A673 (cell line): ENCODE measurements at regions not wholly inside any gene's neighbourhood (a gene's known extent, or its start where the extent isn't known, plus 50 kb on each side); places are given as distances from the start of the nearest gene placed in this dataset.

Source experiments
- BruUV-seq: library from RNA; stranded (reverse); fragments of 400-500 nt; replicated peaks from 2 replicates; lab custom pipeline; 2021; lab: Mats Ljungman, UMichigan
- CTCF ChIA-PET: fragments of 300-600 bp; sonication (Branson Sonifier 250); formaldehyde crosslinking; loops from one replicate; lab custom pipeline; 2022; ENCODE audit warnings: antibody characterized with exemption; lab: Charles Lee
- POLR2A ChIA-PET: fragments of 300-600 bp; sonication (Branson Sonifier 250); formaldehyde crosslinking; loops from one replicate; lab custom pipeline; 2022; ENCODE audit warnings: antibody characterized with exemption; ENCODE audit not compliant: low non-redundant PET; lab: Charles Lee
- DNase-seq: peaks from one replicate; pipeline ENCODE4 v3.0.0-alpha.2; 2015; ENCODE audit warnings: low spot score
- H3K27ac ChIP-seq: fragments of 200-600 bp; sonication (generic); 2 replicates; pipeline ENCODE4 v1.5.1; 2016; ENCODE audit warnings: mixed run types, low read depth, mild to moderate bottlenecking, mixed read lengths, antibody characterized with exemption, low read length; ENCODE audit not compliant: poor library complexity, severe bottlenecking
- H3K27me3 ChIP-seq: fragments of 200-600 bp; sonication (generic); replicated peaks from 2 replicates; pipeline ENCODE4 v1.6.1; 2017; ENCODE audit warnings: mixed run types, low read depth, mild to moderate bottlenecking, mixed read lengths, antibody characterized with exemption, low read length; ENCODE audit not compliant: insufficient read depth, poor library complexity
- H3K36me3 ChIP-seq: fragments of 200-600 bp; sonication (generic); 2 replicates; pipeline ENCODE4 v1.6.1; 2016; ENCODE audit warnings: mixed run types, mild to moderate bottlenecking, mixed read lengths, antibody characterized with exemption, low read length; ENCODE audit not compliant: insufficient read depth, poor library complexity, severe bottlenecking
- H3K4me1 ChIP-seq: fragments of 200-600 bp; sonication (generic); 2 replicates; pipeline ENCODE4 v1.6.1; 2017; ENCODE audit warnings: mixed run types, mild to moderate bottlenecking, mixed read lengths, antibody characterized with exemption, low read length; ENCODE audit not compliant: insufficient read depth, poor library complexity, severe bottlenecking
- H3K4me3 ChIP-seq: fragments of 200-600 bp; sonication (generic); 2 replicates; pipeline ENCODE4 v1.5.1; 2016; ENCODE audit warnings: low read depth, mixed run types, mild to moderate bottlenecking, mixed read lengths, low read length; ENCODE audit not compliant: poor library complexity, severe bottlenecking
- H3K9me3 ChIP-seq: fragments of 200-600 bp; sonication (generic); 2 replicates; pipeline ENCODE4 v1.6.1; 2016; ENCODE audit warnings: mixed run types, low read depth, mild to moderate bottlenecking, mixed read lengths, antibody characterized with exemption, low read length; ENCODE audit not compliant: poor library complexity, severe bottlenecking
- CTCF ChIP-seq: fragments of 300-800, 200-600 bp; sonication (generic); conservative IDR thresholded peaks from 2 replicates; pipeline ENCODE4 v1.5.1; 2017; ENCODE audit warnings: low read depth, mild to moderate bottlenecking, antibody characterized with exemption, low read length, moderate library complexity, mixed read lengths
- EZH2 ChIP-seq: fragments of 200-600 bp; sonication (generic); IDR thresholded peaks from 2 replicates; pipeline ENCODE4 v1.6.1; 2017; ENCODE audit warnings: borderline replicate concordance, low read depth, mild to moderate bottlenecking, mixed read lengths, antibody characterized with exemption, low read length; ENCODE audit not compliant: poor library complexity, severe bottlenecking
- intact Hi-C: fragments of 100-400 bp; cut with micrococcal nuclease; formaldehyde crosslinking; loops from one replicate; pipeline ENCODE4 v1.10.0; 2022; ENCODE audit not compliant: unreplicated experiment

GRCh38 chr12:41972196-41972595 lies 172.5 kb downstream of the GXYLT1 start:
- H3K27me3 ChIP-seq = no peaks in the 10 kb centered on the region

GRCh38 chr12:41970744-41971143 lies 173.9 kb downstream of the GXYLT1 start:
- no peaks in the 10 kb centered on the region for H3K36me3 ChIP-seq
- no peak for DNase-seq
- no peaks in the 10 kb centered on the region for H3K27me3 ChIP-seq
- ChIA-PET POLR2A (no interaction called here), CTCF (no interaction called here)
- peaks cover 14% of the 10 kb centered on the region for H3K4me1 ChIP-seq
- no peaks in the 10 kb centered on the region for H3K9me3 ChIP-seq
- TF ChIP-seq EZH2 (no peak), CTCF (no peak)
- H3K27ac ChIP-seq = no peak overlapping the region
- no peak overlapping the region for H3K4me3 ChIP-seq
- intact Hi-C loops = no loop called here
- BruUV-seq = no TSS peak

More at GRCh38 chr12:41972196-41972595, 172.5 kb downstream of the GXYLT1 start:
- intact Hi-C loops = no loop called here
- no peaks in the 10 kb centered on the region for H3K9me3 ChIP-seq
- peaks cover 14% of the 10 kb centered on the region for H3K4me1 ChIP-seq
- no TSS peak for BruUV-seq
- H3K27ac ChIP-seq = no peak overlapping the region
- no peaks in the 10 kb centered on the region for H3K36me3 ChIP-seq
- no peak for DNase-seq
- H3K4me3 ChIP-seq = no peak overlapping the region
- TF ChIP-seq CTCF (no peak), EZH2 (no peak)
- ChIA-PET POLR2A (no interaction called here), CTCF (no interaction called here)

GRCh38 chr12:41968599-41968998 lies 176.1 kb downstream of the GXYLT1 start:
- Histone ChIP-seq H3K9me3 (no peaks in the 10 kb centered on the region), H3K27me3 (no peaks in the 10 kb centered on the region), H3K36me3 (no peaks in the 10 kb centered on the region), H3K27ac (no peak overlapping the region), H3K4me1 (peaks cover 14% of the 10 kb centered on the region), H3K4me3 (no peak overlapping the region)
- no TSS peak for BruUV-seq
- CTCF ChIA-PET = no interaction called here
- POLR2A ChIA-PET = no interaction called here
- intact Hi-C loops = no loop called here
- no peak for TF ChIP-seq EZH2
- TF ChIP-seq CTCF = no peak
- DNase-seq = no peak
